Naive thymus-derived CD8-positive, alpha-beta T cell (primary cell): ENCODE measurements at regions not wholly inside any gene's neighbourhood (a gene's known extent, or its start where the extent isn't known, plus 50 kb on each side); places are given as distances from the start of the nearest gene placed in this dataset.

ENCODE experiments used
- ATAC-seq, 2 donors: fragments of 150-1000 bp; cut with Tn5 transposase in 1 of 2; sonication (Bioruptor Pico), chemical (Tn5 transposase) in 1 of 2; 1 replicate in 1 of 2; 2 replicates in 1 of 2; pipeline ENCODE4 v1.10.0; 2021; ENCODE audit warnings: mild to moderate bottlenecking in 2 of 2, moderate library complexity in 2 of 2
- POLR2A ChIA-PET: fragments of 350-600 bp; sonication (Branson Sonifier 250); formaldehyde crosslinking; loops from one replicate; lab custom pipeline; 2021; ENCODE audit warnings: antibody characterized with exemption; lab: Charles Lee
- DNase-seq, 10 donors: peaks; one replicate each; pipeline versions ENCODE4 v3.0.0 to v3.0.0-alpha.2; 2020 to 2022
- H3K27ac Mint-ChIP-seq, 10 donors: one replicate each; pipeline ENCODE4 v1.8.0; 2020 to 2022; ENCODE audit warnings: mild to moderate bottlenecking in 10 of 10, mixed read lengths in 10 of 10, moderate library complexity in 4 of 10, inconsistent platforms in 1 of 10
- H3K27me3 Mint-ChIP-seq, 5 donors: one replicate each; pipeline ENCODE4 v1.8.0; 2021 to 2022; ENCODE audit warnings: mixed read lengths in 5 of 5
- H3K36me3 Mint-ChIP-seq, 3 donors: one replicate each; pipeline ENCODE4 v1.8.0; 2020 to 2022; ENCODE audit warnings: mixed read lengths in 3 of 3, mild to moderate bottlenecking in 2 of 3, inconsistent platforms in 1 of 3
- H3K4me1 Mint-ChIP-seq, 4 donors: one replicate each; pipeline ENCODE4 v1.8.0; 2021 to 2022; ENCODE audit warnings: mixed read lengths in 4 of 4
- H3K4me3 Mint-ChIP-seq, 10 donors: one replicate each; pipeline ENCODE4 v1.8.0; 2020 to 2022; ENCODE audit warnings: mild to moderate bottlenecking in 10 of 10, mixed read lengths in 10 of 10, moderate library complexity in 6 of 10, inconsistent platforms in 1 of 10
- H3K9me3 Mint-ChIP-seq, 9 donors: one replicate each; pipeline ENCODE4 v1.8.0; 2020 to 2022; ENCODE audit warnings: mixed read lengths in 9 of 9, mild to moderate bottlenecking in 3 of 9, inconsistent platforms in 1 of 9, moderate library complexity in 1 of 9

DNA sequence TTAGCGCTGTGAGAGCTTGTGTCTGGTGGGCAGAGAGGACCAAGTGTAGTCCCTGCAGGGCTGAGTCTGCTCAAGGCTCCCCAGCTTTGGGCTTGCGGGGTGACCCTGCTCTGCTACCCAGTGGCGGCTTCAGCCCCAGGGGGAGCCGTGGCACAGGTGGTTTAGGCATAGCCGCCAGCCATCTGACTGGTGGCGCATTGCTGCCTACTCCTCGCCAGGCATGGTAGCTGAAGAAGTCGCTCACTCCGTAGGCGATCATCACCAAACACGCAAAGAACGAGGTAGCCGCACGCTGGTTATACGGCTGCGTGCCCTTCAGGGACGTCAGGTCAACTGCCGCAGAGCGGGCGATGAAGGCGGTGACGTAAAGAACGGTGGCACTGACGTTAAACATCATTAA lies 180.7 kb upstream of the DIPK2B start:
- no peaks in the 10 kb centered on the region for H3K27me3 Mint-ChIP-seq
- no peak overlapping the region for H3K27ac Mint-ChIP-seq
- peaks cover 0 to 3% (median 0%) of the 10 kb centered on the region in 9 donors for H3K9me3 Mint-ChIP-seq
- POLR2A ChIA-PET: no interaction called here
- H3K36me3 Mint-ChIP-seq: no peaks in the 10 kb centered on the region
- DNase-seq (no peak), ATAC-seq (no peak)
- H3K4me1 Mint-ChIP-seq: no peaks in the 10 kb centered on the region
- H3K4me3 Mint-ChIP-seq: no peak overlapping the region

DNA sequence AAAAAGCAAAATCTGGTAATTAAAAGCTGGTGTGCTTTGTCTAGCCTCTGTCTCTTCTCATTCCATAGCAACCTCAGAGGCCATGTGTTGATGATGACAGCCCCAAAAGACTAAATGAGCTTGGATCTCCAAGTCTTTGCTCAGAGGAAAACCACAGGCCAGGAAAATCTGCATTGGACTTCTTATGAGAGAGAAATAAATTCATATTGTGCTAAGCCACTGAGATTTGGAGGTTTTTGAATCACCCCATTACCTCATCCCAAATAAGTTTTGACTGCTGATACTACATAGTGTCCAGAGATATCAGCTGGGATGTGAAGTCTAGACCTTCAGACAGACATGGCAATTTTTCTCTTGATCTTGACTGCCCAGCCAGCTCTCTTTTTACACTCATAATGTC lies 178.6 kb upstream of the DIPK2B start:
- no peaks in the 10 kb centered on the region for H3K36me3 Mint-ChIP-seq
- H3K9me3 Mint-ChIP-seq: peaks cover 0 to 5% (median 2%) of the 10 kb centered on the region in 9 donors
- H3K4me3 Mint-ChIP-seq: no peak overlapping the region
- POLR2A ChIA-PET: no interaction called here
- peaks cover 0 to under 1% (median 0%) of the 10 kb centered on the region in 5 donors for H3K27me3 Mint-ChIP-seq
- DNase-seq (no peak), ATAC-seq (no peak)
- H3K4me1 Mint-ChIP-seq: no peaks in the 10 kb centered on the region
- no peak overlapping the region for H3K27ac Mint-ChIP-seq

DNA sequence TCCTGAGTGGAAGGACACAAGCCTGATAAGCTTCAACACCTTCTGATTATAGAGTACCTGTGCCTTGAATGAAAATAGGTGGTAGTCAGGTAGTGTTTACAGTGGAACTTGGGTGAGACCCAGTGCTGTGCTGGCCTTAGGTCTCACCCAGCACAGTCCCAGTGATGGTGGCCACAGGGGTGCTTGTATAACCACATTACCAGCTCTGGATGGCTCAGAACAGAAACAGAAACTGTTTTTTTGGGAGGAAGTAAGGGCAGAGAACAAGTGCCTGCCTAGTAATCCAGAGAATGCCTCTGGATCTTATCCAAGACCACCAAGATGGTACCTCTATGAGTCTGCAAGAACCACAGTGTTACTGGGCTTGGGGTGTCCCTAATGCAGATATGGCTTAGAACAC lies 171.5 kb upstream of the DIPK2B start:
- Mint-ChIP-seq H3K4me3 (no peak overlapping the region), H3K9me3 (peaks cover 10 to 42% (median 30%) of the 10 kb centered on the region in 9 donors), H3K36me3 (peaks cover 0 to 29% (median 7%) of the 10 kb centered on the region in 3 donors), H3K4me1 (no peaks in the 10 kb centered on the region), H3K27ac (no peak overlapping the region), H3K27me3 (peaks cover 0 to 12% (median 4%) of the 10 kb centered on the region in 5 donors)
- POLR2A ChIA-PET: no interaction called here
- ATAC-seq (no peak), DNase-seq (no peak)

DNA sequence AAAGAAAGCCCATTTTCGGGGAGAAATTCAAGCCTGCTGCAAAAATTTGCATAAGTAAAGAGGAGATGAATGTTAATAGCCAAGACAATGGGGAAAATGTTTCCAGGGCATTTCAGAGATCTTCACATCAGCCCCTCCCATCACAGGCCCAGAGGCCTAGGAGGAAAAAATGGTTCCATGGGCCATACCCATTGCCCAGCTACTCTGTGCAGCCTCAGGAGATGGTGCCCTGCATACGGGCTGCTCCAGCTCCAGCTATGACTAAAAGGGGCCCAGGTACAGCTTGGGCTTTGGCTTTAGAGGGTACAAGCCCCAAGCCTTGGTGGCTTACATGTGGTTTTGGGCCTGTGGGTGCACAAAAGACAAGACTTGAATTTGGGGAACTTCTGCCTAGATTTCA lies 168.0 kb upstream of the DIPK2B start:
- no peak for DNase-seq
- no peak for ATAC-seq
- Mint-ChIP-seq H3K36me3 (peaks cover 0 to 24% (median 5%) of the 10 kb centered on the region in 3 donors), H3K27me3 (peaks cover 0 to 6% (median 3%) of the 10 kb centered on the region in 5 donors), H3K4me1 (no peaks in the 10 kb centered on the region), H3K9me3 (peaks cover 4 to 45% (median 25%) of the 10 kb centered on the region in 9 donors), H3K4me3 (no peak overlapping the region), H3K27ac (no peak overlapping the region)
- POLR2A ChIA-PET: no interaction called here

DNA sequence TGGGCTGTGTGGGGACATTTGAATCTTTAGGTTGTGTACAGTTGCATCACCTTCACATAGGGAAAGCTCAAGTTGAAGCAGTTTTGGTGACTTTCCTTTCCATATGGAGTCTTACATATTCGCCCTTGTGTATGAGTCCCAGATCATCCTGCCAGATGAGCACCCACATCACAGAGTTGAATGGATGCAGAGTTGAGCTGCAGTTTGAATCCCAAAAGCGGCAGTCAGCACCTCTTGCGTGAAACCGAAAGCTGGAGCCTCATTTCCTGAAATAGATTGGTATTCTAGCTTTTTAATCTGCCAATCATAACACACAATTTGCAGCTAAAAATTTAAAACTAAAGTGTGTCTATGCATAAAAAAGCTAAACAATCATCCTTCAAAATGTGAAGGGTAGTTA lies 162.9 kb upstream of the DIPK2B start:
- ATAC-seq: no peak
- DNase-seq: no peak
- Mint-ChIP-seq H3K27ac (no peak overlapping the region), H3K4me3 (no peak overlapping the region), H3K27me3 (peaks cover 0 to 5% (median 0%) of the 10 kb centered on the region in 5 donors), H3K36me3 (peaks cover 0 to 9% (median 0%) of the 10 kb centered on the region in 3 donors), H3K9me3 (peaks cover 0 to 24% (median 13%) of the 10 kb centered on the region in 9 donors), H3K4me1 (no peaks in the 10 kb centered on the region)
- POLR2A ChIA-PET: no interaction called here

DNA sequence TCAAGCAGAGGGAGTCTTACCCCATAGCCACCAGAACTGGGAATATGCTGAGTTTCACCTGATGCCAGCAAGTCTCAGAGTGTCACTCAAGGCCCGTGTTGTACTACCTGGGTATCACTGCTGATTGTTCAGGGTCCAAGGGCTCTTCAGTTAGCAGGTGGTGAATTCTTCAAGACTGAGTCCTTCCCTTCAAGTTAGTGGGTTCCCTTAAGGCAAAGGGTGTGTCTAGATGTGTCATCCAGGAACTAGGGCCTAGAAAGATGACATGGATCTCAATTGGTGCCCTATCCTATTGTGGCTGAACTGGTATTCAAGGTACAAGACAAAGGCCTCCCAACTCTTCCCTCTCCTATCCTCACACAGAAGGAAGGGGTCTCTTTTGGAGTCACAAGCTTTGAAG lies 159.9 kb upstream of the DIPK2B start:
- no peak overlapping the region for H3K27ac Mint-ChIP-seq
- POLR2A ChIA-PET: no interaction called here
- H3K4me3 Mint-ChIP-seq: no peak overlapping the region
- H3K27me3 Mint-ChIP-seq: peaks cover 0 to 5% (median 0%) of the 10 kb centered on the region in 5 donors
- ATAC-seq: no peak
- H3K4me1 Mint-ChIP-seq: no peaks in the 10 kb centered on the region
- DNase-seq: no peak
- H3K36me3 Mint-ChIP-seq: no peaks in the 10 kb centered on the region
- peaks cover 0 to 13% (median 3%) of the 10 kb centered on the region in 9 donors for H3K9me3 Mint-ChIP-seq

DNA sequence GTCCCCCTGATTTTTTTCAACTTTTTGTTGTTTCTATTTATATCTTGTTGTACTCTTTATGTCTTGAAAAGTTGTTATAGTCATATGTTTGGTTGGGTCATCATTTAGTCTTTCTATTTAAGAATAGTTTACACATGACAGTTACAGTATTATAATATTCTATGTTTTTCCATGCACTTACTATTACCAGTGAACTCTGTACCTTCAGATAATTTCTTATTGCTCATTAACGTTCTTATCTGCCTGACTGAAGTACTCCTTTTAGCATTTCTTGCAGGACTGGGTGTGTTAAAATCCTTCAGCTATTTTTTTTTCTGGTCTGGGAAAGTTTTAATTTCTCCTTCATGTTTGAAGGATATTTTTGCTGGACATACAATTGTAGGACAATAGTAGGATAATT lies 157.7 kb upstream of the DIPK2B start:
- H3K9me3 Mint-ChIP-seq: peaks cover 0 to 13% (median 4%) of the 10 kb centered on the region in 9 donors
- DNase-seq: no peak

DNA sequence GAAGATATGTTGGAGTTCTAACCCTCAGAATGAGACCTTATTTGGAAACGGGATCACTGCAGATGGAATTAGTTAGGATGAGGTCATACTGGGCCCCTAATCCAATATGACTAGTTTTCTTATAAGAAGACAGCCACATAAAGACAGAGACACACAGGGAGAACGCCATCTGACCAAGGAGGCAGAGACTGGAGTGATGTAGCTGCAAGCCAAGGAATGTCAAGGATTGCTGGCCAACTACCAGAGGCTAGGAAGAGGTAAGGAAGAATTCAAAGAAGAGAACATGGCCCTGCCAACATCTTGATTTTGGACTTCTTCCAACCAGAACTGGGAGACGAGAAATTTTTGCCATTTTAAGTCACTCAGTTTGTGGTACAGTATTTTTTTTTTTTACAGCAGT lies 152.8 kb upstream of the DIPK2B start:
- no peak for ATAC-seq
- H3K27me3 Mint-ChIP-seq: peaks cover 0 to 4% (median 0%) of the 10 kb centered on the region in 5 donors
- POLR2A ChIA-PET: no interaction called here

More for the DNA sequence above, 157.7 kb upstream of the DIPK2B start:
- no peak overlapping the region for H3K4me3 Mint-ChIP-seq
- H3K4me1 Mint-ChIP-seq: no peaks in the 10 kb centered on the region
- ATAC-seq: no peak
- H3K27me3 Mint-ChIP-seq: peaks cover 0 to 5% (median 0%) of the 10 kb centered on the region in 5 donors
- POLR2A ChIA-PET: no interaction called here
- H3K27ac Mint-ChIP-seq: no peak overlapping the region
- no peaks in the 10 kb centered on the region for H3K36me3 Mint-ChIP-seq

DNA sequence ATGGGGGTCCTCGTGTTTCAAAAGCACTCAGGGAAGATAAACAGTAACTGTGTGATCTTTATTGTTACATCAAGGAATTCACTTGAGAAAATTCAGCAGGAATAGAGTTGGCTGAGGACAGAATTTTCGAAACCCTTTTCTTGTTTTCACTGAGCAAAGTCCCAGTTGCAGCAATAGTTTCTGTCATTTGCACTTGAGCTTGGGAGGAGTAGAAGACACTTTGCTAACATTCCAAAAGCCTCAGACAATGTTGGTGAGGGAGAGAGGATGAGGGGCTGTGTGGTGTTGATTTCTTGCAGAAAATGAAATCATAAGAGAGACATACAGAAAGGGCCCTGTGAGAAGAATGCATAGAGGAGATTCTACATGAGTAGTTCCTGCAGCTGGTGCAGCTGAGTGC lies 151.9 kb upstream of the DIPK2B start:
- Mint-ChIP-seq H3K36me3 (peaks cover 0 to 9% (median 0%) of the 10 kb centered on the region in 3 donors), H3K27me3 (no peaks in the 10 kb centered on the region), H3K4me3 (no peak overlapping the region), H3K4me1 (no peaks in the 10 kb centered on the region), H3K9me3 (peaks cover 0 to 22% (median 8%) of the 10 kb centered on the region in 9 donors), H3K27ac (no peak overlapping the region)
- POLR2A ChIA-PET: no interaction called here
- ATAC-seq (no peak), DNase-seq (no peak)

More for the DNA sequence above, 152.8 kb upstream of the DIPK2B start:
- no peak for DNase-seq
- Mint-ChIP-seq H3K36me3 (peaks cover 0 to 9% (median 0%) of the 10 kb centered on the region in 3 donors), H3K27ac (no peak overlapping the region), H3K9me3 (peaks cover 0 to 22% (median 10%) of the 10 kb centered on the region in 9 donors), H3K4me1 (no peaks in the 10 kb centered on the region), H3K4me3 (no peak overlapping the region)

DNA sequence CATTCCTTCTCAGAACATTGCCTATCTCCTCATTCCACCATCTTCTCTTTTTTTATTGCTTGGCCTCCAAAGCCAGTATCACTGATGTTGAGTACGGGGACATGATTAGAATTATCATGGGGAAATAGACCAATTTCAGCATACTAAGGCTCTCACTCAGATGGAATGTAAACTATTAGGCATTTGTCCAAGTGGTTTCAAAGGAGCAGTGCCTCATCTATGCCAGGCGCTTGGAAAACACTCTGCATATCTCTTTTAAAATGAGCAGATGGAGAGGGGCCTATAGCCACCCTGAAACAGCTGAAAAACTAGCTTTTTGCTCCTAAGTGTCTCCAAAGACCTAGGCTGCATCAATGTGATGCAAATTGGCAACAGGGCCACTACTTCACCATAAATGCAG lies 150.8 kb upstream of the DIPK2B start:
- DNase-seq (no peak), ATAC-seq (no peak)
- peaks cover 0 to 15% (median 8%) of the 10 kb centered on the region in 9 donors for H3K9me3 Mint-ChIP-seq
- H3K4me1 Mint-ChIP-seq: no peaks in the 10 kb centered on the region
- H3K36me3 Mint-ChIP-seq: peaks cover 0 to 9% (median 0%) of the 10 kb centered on the region in 3 donors
- no peak overlapping the region for H3K27ac Mint-ChIP-seq
- H3K4me3 Mint-ChIP-seq: no peak overlapping the region
- H3K27me3 Mint-ChIP-seq: no peaks in the 10 kb centered on the region
- POLR2A ChIA-PET: no interaction called here

DNA sequence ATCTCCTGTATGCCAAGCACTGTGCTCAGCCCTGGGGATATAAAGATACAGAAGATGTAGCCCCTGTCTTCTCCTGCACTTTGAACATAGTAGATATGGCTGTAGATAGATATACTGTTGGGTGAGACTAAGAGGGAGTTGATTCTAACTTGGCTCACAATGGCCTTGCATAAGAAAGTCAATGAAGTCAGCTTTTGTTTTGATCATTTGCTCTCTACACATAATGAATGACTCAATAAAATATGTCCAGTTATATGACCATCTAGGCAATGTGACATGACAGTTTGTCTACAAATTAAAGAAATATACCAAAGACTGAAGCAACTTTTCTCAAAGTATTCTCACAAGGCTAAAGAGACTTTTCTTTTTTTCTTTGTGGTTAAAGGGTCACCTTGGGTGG lies 147.6 kb upstream of the DIPK2B start:
- Mint-ChIP-seq H3K36me3 (peaks cover 0 to 9% (median 0%) of the 10 kb centered on the region in 3 donors), H3K4me1 (no peaks in the 10 kb centered on the region), H3K27me3 (no peaks in the 10 kb centered on the region), H3K27ac (no peak overlapping the region), H3K9me3 (peaks cover 0 to 15% (median 6%) of the 10 kb centered on the region in 9 donors), H3K4me3 (no peak overlapping the region)
- POLR2A ChIA-PET: no interaction called here
- ATAC-seq (no peak), DNase-seq (no peak)

DNA sequence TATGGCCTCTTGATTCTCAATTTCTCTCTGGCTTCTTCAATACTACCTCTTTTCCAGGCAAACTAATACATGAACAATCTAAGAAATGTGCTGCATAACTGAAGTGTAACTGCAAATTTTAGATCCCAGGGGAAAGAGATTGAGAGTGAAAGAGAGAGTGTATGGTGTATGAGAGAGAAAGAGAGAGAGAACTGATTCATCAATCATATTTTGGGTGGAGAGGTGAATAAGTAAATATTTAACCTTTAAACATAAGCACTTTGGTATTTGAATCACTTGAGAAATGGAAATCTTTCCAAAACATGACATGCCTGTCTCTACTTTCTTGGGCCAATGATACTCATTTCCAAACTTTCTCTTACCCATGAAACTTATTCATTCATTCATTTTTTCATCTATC lies 147.2 kb upstream of the DIPK2B start:
- POLR2A ChIA-PET: no interaction called here
- ATAC-seq (no peak), DNase-seq (no peak)
- no peak overlapping the region for H3K4me3 Mint-ChIP-seq
- H3K27ac Mint-ChIP-seq: no peak overlapping the region
- peaks cover 0 to 9% (median 0%) of the 10 kb centered on the region in 3 donors for H3K36me3 Mint-ChIP-seq
- no peaks in the 10 kb centered on the region for H3K27me3 Mint-ChIP-seq
- peaks cover 0 to 15% (median 6%) of the 10 kb centered on the region in 9 donors for H3K9me3 Mint-ChIP-seq
- H3K4me1 Mint-ChIP-seq: no peaks in the 10 kb centered on the region

DNA sequence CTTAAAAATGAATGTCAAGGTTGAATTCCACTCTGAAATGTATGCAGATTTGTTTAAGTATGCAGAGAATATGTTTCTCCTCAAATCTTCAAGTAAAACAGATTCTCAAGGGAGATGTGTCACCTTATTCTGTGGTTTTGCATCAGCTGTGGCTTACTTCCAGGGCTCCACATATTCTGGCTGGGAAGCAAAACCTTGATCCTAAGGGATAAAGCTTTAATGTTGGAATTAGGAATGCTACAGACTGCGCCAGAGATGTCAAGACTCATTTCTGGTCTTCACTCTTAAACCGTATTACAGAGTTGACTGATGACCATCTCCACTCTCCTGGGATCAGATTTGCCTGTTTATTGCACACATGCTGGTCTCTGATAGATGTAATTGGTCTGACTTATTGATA lies 143.9 kb upstream of the DIPK2B start:
- ATAC-seq: no peak
- POLR2A ChIA-PET: no interaction called here

DNA sequence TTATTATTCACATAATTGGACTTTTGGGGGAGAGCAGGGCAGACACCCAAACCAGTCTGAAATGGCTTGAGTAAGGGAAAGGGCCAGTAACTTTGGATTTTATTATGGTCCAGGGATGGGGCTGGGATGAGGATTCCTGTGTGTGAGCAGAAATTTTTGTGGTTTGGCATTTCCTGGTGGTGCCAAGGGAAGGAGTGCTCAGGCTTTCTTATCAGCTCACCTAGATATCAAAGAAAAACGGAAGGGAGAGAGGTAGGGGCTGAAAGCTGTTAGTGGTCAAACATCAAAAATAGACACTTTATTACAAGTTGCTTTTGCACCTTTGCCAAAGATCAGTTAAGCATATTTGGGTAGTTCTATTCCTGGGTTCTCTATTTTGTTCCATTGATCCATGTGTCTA lies 128.5 kb upstream of the DIPK2B start:
- H3K36me3 Mint-ChIP-seq: no peaks in the 10 kb centered on the region
- H3K27me3 Mint-ChIP-seq: peaks cover 0 to 6% (median 0%) of the 10 kb centered on the region in 5 donors
- H3K4me3 Mint-ChIP-seq: no peak overlapping the region
- H3K27ac Mint-ChIP-seq: no peak overlapping the region
- no peaks in the 10 kb centered on the region for H3K4me1 Mint-ChIP-seq
- DNase-seq: no peak
- ATAC-seq: no peak
- POLR2A ChIA-PET: no interaction called here
- no peaks in the 10 kb centered on the region for H3K9me3 Mint-ChIP-seq

More for the DNA sequence above, 143.9 kb upstream of the DIPK2B start:
- Mint-ChIP-seq H3K36me3 (no peaks in the 10 kb centered on the region), H3K9me3 (peaks cover 0 to 4% (median 0%) of the 10 kb centered on the region in 9 donors), H3K27me3 (no peaks in the 10 kb centered on the region), H3K4me3 (no peak overlapping the region), H3K27ac (no peak overlapping the region), H3K4me1 (no peaks in the 10 kb centered on the region)
- DNase-seq: no peak
